H9 (cell line): ENCODE measurements at regions not wholly inside any gene's neighbourhood (a gene's known extent, or its start where the extent isn't known, plus 50 kb on each side); places are given as distances from the start of the nearest gene placed in this dataset.

Experiments
- DNase-seq: peaks from one replicate; pipeline ENCODE4 v3.0.0-alpha.2; 2017
- H2AFZ ChIP-seq: one replicate; pipeline ENCODE4 v1.6.1; 2013; ENCODE audit warnings: mild to moderate bottlenecking, low read length, control low read depth, moderate library complexity
- H2AK5ac ChIP-seq: 2 replicates; pipeline ENCODE4 v1.6.1; 2013; ENCODE audit warnings: low read length, control low read depth, mixed read lengths; ENCODE audit not compliant: insufficient read length
- H2BK120ac ChIP-seq: one replicate; pipeline ENCODE4 v1.6.1; 2013; ENCODE audit warnings: low read depth, mild to moderate bottlenecking, low read length, control low read depth, inconsistent platforms; ENCODE audit not compliant: poor library complexity, severe bottlenecking
- H2BK12ac ChIP-seq: 2 replicates; pipeline ENCODE4 v1.6.1; 2013; ENCODE audit warnings: low read length, control low read depth, mixed read lengths, low read depth; ENCODE audit not compliant: insufficient read length
- H2BK15ac ChIP-seq: 2 replicates; pipeline ENCODE4 v1.6.1; 2013; ENCODE audit warnings: low read depth, low read length, control low read depth
- H2BK20ac ChIP-seq: one replicate; pipeline ENCODE4 v1.6.1; 2013; ENCODE audit warnings: low read depth, mild to moderate bottlenecking, low read length, control low read depth, inconsistent platforms; ENCODE audit not compliant: poor library complexity, severe bottlenecking
- H2BK5ac ChIP-seq: 2 replicates; pipeline ENCODE4 v1.6.1; 2013; ENCODE audit warnings: low read length, control low read depth, mixed read lengths; ENCODE audit not compliant: insufficient read length
- H3K14ac ChIP-seq: 2 replicates; pipeline ENCODE4 v1.6.1; 2013; ENCODE audit warnings: low read length, control low read depth; ENCODE audit not compliant: insufficient read depth
- H3K18ac ChIP-seq: 2 replicates; pipeline ENCODE4 v1.6.1; 2013; ENCODE audit warnings: low read depth, mild to moderate bottlenecking, mixed read lengths, low read length, control low read depth; ENCODE audit not compliant: insufficient read length
- H3K23ac ChIP-seq: 2 replicates; pipeline ENCODE4 v1.6.1; 2013; ENCODE audit warnings: low read length, control low read depth, mixed read lengths, low read depth; ENCODE audit not compliant: insufficient read length
- H3K23me2 ChIP-seq: 2 replicates; pipeline ENCODE4 v1.6.1; 2013; ENCODE audit warnings: low read depth, mild to moderate bottlenecking, mixed read lengths, low read length, control low read depth; ENCODE audit not compliant: insufficient read length, poor library complexity, severe bottlenecking
- H3K27ac ChIP-seq: 2 replicates; pipeline ENCODE4 v1.5.1; 2013; ENCODE audit warnings: low read length, control low read depth, mixed read lengths, low read depth; ENCODE audit not compliant: insufficient read length
- H3K27me3 ChIP-seq: 2 replicates; pipeline ENCODE4 v1.6.1; 2013; ENCODE audit warnings: low read length, control low read depth, inconsistent platforms; ENCODE audit not compliant: insufficient read depth
- H3K4ac ChIP-seq: 2 replicates; pipeline ENCODE4 v1.6.1; 2013; ENCODE audit warnings: low read depth, mild to moderate bottlenecking, control low read depth, inconsistent platforms, low read length, moderate library complexity
- H3K4me1 ChIP-seq: 2 replicates; pipeline ENCODE4 v1.6.1; 2013; ENCODE audit warnings: low read length, control low read depth, inconsistent platforms; ENCODE audit not compliant: insufficient read depth
- H3K4me2 ChIP-seq: 2 replicates; pipeline ENCODE4 v1.6.1; 2013; ENCODE audit warnings: low read length, control low read depth, mixed read lengths; ENCODE audit not compliant: insufficient read length, insufficient read depth
- H3K56ac ChIP-seq: 2 replicates; pipeline ENCODE4 v1.6.1; 2013; ENCODE audit warnings: low read depth, mild to moderate bottlenecking, mixed read lengths, low read length, control low read depth; ENCODE audit not compliant: insufficient read length
- H3K79me1 ChIP-seq: 2 replicates; pipeline ENCODE4 v1.6.1; 2013; ENCODE audit warnings: low read depth, mild to moderate bottlenecking, moderate library complexity, low read length, control low read depth, inconsistent platforms; ENCODE audit not compliant: insufficient read depth, poor library complexity, severe bottlenecking
- H3K79me2 ChIP-seq: 2 replicates; pipeline ENCODE4 v1.6.1; 2013; ENCODE audit warnings: low read length, control low read depth, inconsistent platforms; ENCODE audit not compliant: insufficient read depth
- H3K9ac ChIP-seq: 2 replicates; pipeline ENCODE4 v1.6.1; 2013; ENCODE audit warnings: low read length, control low read depth, mixed read lengths; ENCODE audit not compliant: insufficient read length; ENCODE audit errors: extremely low read depth
- H3K9me3 ChIP-seq: one replicate; pipeline ENCODE4 v1.6.1; 2013; ENCODE audit warnings: low read depth, low read length, inconsistent platforms; ENCODE audit not compliant: control insufficient read depth
- H3T11ph ChIP-seq: one replicate; pipeline ENCODE4 v1.6.1; 2013; ENCODE audit warnings: mild to moderate bottlenecking, low read length, control low read depth, inconsistent platforms
- H4K20me1 ChIP-seq: one replicate; pipeline ENCODE4 v1.6.1; 2013; ENCODE audit not compliant: control insufficient read depth, insufficient read length, insufficient read depth
- H4K5ac ChIP-seq: 2 replicates; pipeline ENCODE4 v1.6.1; 2013; ENCODE audit warnings: low read depth, mild to moderate bottlenecking, mixed read lengths, low read length, control low read depth; ENCODE audit not compliant: insufficient read length
- H4K8ac ChIP-seq: replicated peaks from 2 replicates; pipeline ENCODE4 v1.6.1; 2013; ENCODE audit warnings: low read length, control low read depth, mixed read lengths, low read depth; ENCODE audit not compliant: insufficient read length
- H4K91ac ChIP-seq: 2 replicates; pipeline ENCODE4 v1.6.1; 2013; ENCODE audit warnings: low read depth, mild to moderate bottlenecking, moderate library complexity, mixed read lengths, low read length, control low read depth; ENCODE audit not compliant: insufficient read length
- H3K27ac Mint-ChIP-seq, 3 experiments: 2 replicates in 2 of 3; 3 replicates in 1 of 3; pipeline ENCODE4 v1.8.0; 2020 to 2021; ENCODE audit warnings: mixed read lengths in 3 of 3, mild to moderate bottlenecking in 1 of 3, moderate library complexity in 1 of 3
- H3K27me3 Mint-ChIP-seq: 2 replicates; pipeline ENCODE4 v1.8.0; 2021; ENCODE audit warnings: low read depth, mild to moderate bottlenecking, moderate library complexity, mixed read lengths
- H3K36me3 Mint-ChIP-seq, 3 experiments: 2 replicates in 2 of 3; 3 replicates in 1 of 3; pipeline ENCODE4 v1.8.0; 2020 to 2021; ENCODE audit warnings: low read depth in 3 of 3, mixed read lengths in 3 of 3; ENCODE audit not compliant: insufficient read depth in 1 of 3
- H3K4me1 Mint-ChIP-seq, 2 experiments: 2 replicates each; pipeline ENCODE4 v1.8.0; 2020; ENCODE audit warnings: mixed read lengths in 2 of 2
- H3K4me3 Mint-ChIP-seq, 2 experiments: 2 replicates in 1 of 2; 3 replicates in 1 of 2; pipeline ENCODE4 v1.8.0; 2020 to 2021; ENCODE audit warnings: mild to moderate bottlenecking in 2 of 2, mixed read lengths in 2 of 2, moderate library complexity in 1 of 2
- H3K9me3 Mint-ChIP-seq, 2 experiments: 2 replicates in 1 of 2; 3 replicates in 1 of 2; pipeline ENCODE4 v1.8.0; 2020; ENCODE audit warnings: mild to moderate bottlenecking in 2 of 2, mixed read lengths in 2 of 2, moderate library complexity in 1 of 2
- CTCF ChIP-seq: fragments of 200-600 bp; sonication (generic); conservative IDR thresholded peaks from 3 replicates; pipeline ENCODE4 v1.8.0; 2021; ENCODE audit warnings: antibody characterized with exemption, mild to moderate bottlenecking
- WGBS: extraction: QIAGEN DNeasy Blood & Tissue Kit; methylation state at CpG from one replicate; pipeline ENCODE4 v1.1.7; 2013; ENCODE audit warnings: missing lambda C conversion rate, low lambda C conversion rate, mixed read lengths; ENCODE audit not compliant: insufficient read length; ENCODE audit errors: extremely low coverage; 5-methylcytosine and 5-hydroxymethylcytosine counted together

DNA sequence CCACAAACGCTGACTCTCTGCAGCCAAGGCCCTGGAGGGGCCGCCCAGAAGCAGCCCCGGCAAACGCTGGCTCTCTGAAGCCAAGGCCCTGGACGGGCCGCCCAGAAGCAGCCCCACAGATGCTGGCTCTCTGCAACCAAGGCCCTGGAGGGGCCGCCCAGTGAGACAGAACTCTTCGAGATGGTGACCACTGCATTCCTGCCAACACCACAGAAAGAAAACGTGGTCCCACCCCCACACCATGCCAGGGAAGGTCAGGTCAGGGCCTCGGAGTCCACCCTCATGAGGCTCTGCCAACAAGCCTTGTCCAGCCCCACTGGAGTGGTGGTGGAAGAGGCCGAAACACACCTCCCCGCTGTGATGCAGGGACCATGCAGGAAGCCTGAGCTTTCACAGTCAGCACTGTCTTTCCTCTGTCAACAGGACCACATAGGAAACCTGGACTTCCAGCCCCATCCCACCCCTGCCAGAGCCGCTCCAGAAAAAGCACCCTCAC, 97.5 kb downstream of the DLL1 start:
- Histone ChIP-seq H3K79me2 (no peaks in the 10 kb centered on the region), H4K20me1 (no peaks in the 10 kb centered on the region), H2AFZ (no peak overlapping the region), H3K23me2 (no peaks in the 10 kb centered on the region), H2BK5ac (no peak overlapping the region), H2BK15ac (no peak overlapping the region), H3K9me3 (no peaks in the 10 kb centered on the region), H3K27ac (no peak overlapping the region), H4K5ac (no peak overlapping the region), H3K9ac (no peak overlapping the region), H2BK12ac (no peak overlapping the region), H2BK120ac (no peak overlapping the region), H3K79me1 (no peaks in the 10 kb centered on the region), H4K91ac (no peak overlapping the region), H3K4me2 (no peak overlapping the region), H4K8ac (no peak overlapping the region), H3K23ac (no peak overlapping the region), H3K56ac (no peak overlapping the region), H3K4ac (no peak overlapping the region), H3K27me3 (no peaks in the 10 kb centered on the region), H2AK5ac (no peak overlapping the region), H3T11ph (no peak overlapping the region), H2BK20ac (no peak overlapping the region), H3K4me1 (no peaks in the 10 kb centered on the region), H3K18ac (no peak overlapping the region), H3K14ac (no peak overlapping the region)
- DNase-seq: no peak
- Mint-ChIP-seq H3K9me3 (peaks cover 35 to 36% of the 10 kb centered on the region in 2 experiments), H3K36me3 (peaks cover 3 to 19% (median 10%) of the 10 kb centered on the region in 3 experiments; a peak in 6 of 7 replicates), H3K27me3 (peaks cover 2% of the 10 kb centered on the region), H3K4me1 (no peaks in the 10 kb centered on the region), H3K27ac (no peak overlapping the region), H3K4me3 (no peak overlapping the region)
- no peak for TF ChIP-seq CTCF
- WGBS: no CpG with 5 or more reads among the region's 13 CpGs
